SK-N-SH treated with all-trans-retinoic acid at 6 μM for 48 hours (cell line): ENCODE measurements at regions not wholly inside any gene's neighbourhood (a gene's known extent, or its start where the extent isn't known, plus 50 kb on each side); places are given as distances from the start of the nearest gene placed in this dataset.

ENCODE experiments used
- CSDC2 ChIP-seq: fragments of 250-450 bp; sonication (Bioruptor Pico); IDR thresholded peaks from 2 replicates; pipeline ENCODE4 v1.5.0; 2020; ENCODE audit warnings: mild to moderate bottlenecking, moderate library complexity
- OSR1 ChIP-seq: fragments of 250-450 bp; sonication (Bioruptor Pico); IDR thresholded peaks from 2 replicates; pipeline ENCODE4 v1.8.0; 2022; ENCODE audit warnings: moderate library complexity, mild to moderate bottlenecking, inconsistent platforms
- TCF4 ChIP-seq: fragments of 250-450 bp; sonication (Bioruptor Pico); IDR thresholded peaks from 2 replicates; pipeline ENCODE4 v1.8.0; 2021; ENCODE audit warnings: mild to moderate bottlenecking, moderate library complexity, borderline replicate concordance
- ZC3H10 ChIP-seq: fragments of 250-450 bp; sonication (Bioruptor Pico); IDR thresholded peaks from 2 replicates; pipeline ENCODE4 v1.5.1; 2021; ENCODE audit warnings: mild to moderate bottlenecking, moderate library complexity
- ZFP3 ChIP-seq: fragments of 250-450 bp; sonication (Bioruptor Pico); IDR thresholded peaks from 2 replicates; pipeline ENCODE4 v1.5.0; 2020; ENCODE audit warnings: mild to moderate bottlenecking, moderate library complexity
- ZFP30 ChIP-seq: fragments of 450-650 bp; formaldehyde crosslinking; IDR thresholded peaks from 2 replicates; pipeline ENCODE4 v1.5.0; 2022; ENCODE audit warnings: mild to moderate bottlenecking, moderate library complexity
- ZNF565 ChIP-seq: fragments of 450-650 bp; formaldehyde crosslinking; conservative IDR thresholded peaks from 2 replicates; pipeline ENCODE4 v1.5.0; 2020; ENCODE audit warnings: low read depth, mild to moderate bottlenecking, moderate library complexity
- ZNF8 ChIP-seq: fragments of 450-650 bp; formaldehyde crosslinking; IDR thresholded peaks from 2 replicates; pipeline ENCODE4 v1.5.0; 2020; ENCODE audit warnings: mild to moderate bottlenecking, moderate library complexity

DNA sequence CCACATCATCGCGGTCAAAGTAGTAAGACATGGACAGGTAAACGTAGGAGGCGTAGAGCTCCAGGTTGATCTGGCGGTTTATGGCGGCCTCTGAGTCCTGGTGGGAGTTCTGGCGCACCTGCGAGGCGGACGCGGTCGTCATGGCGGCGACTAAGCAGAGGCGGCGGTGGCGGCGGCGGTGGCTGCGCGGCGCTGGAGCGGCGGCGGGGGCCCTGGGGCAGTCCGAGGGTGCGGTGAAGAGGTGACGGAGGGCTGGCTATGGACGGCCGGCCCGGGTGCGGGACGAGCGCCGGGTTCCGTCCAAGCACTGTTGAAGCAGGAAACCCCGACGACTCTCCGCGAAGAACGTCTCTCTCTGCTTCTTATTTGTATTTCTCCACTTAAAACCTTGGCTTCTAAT is 484.3 kb upstream of the SGCG start:
- no peak for TF ChIP-seq CSDC2 (CRISPR knock-in tag)
- TF ChIP-seq OSR1 (CRISPR knock-in tag): no peak
- TF ChIP-seq ZNF565 (CRISPR knock-in tag): no peak
- no peak for TF ChIP-seq ZFP30 (CRISPR knock-in tag)
- no peak for TF ChIP-seq TCF4
- TF ChIP-seq ZNF8 (CRISPR knock-in tag): no peak
- TF ChIP-seq ZC3H10 (CRISPR knock-in tag): no peak
- TF ChIP-seq ZFP3: no peak
